ENCODE measurements at regions not wholly inside any gene's neighbourhood (a gene's known extent, or its start where the extent isn't known, plus 50 kb on each side); places are given as distances from the start of the nearest gene placed in this dataset.
"Not testable (repeated sequence)": the region's sequence is repeated elsewhere in the genome, so short reads cannot be mapped to it uniquely, and the experiment has no call there.

DNA sequence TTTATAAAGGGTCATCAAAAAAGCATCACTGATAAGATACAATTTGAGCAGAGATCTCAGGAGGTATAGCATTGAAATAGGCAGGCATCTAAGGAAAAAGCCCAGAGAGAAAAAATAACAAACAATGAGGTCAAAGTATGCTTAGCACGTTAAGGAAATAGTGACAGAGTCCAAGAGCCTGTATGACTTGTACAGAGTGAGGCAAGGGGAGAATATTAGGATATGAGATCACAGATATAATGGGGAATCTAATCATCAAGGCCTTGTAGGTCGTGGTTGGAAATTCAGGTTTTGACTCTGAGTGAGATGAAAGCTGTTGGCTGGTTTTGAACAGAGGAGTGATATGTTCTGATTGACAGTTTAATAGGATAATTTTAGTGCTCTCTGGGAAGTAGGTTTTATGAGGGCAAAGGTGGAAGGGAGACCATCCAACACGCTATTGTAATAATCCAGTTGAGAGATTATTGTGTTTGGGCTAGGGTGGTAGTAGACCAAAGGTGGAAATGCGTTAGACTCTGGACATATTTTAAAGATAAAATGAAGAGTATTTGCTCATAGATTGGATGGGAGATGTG is 644.6 kb upstream of the TMPRSS15 start:
- DNase-seq (ENCODE audit: low spot score) = no peak

GRCh38 chr21:19049567-19049966 is 646.0 kb upstream of the TMPRSS15 start:
- no peak for DNase-seq (ENCODE audit: low spot score)

DNA sequence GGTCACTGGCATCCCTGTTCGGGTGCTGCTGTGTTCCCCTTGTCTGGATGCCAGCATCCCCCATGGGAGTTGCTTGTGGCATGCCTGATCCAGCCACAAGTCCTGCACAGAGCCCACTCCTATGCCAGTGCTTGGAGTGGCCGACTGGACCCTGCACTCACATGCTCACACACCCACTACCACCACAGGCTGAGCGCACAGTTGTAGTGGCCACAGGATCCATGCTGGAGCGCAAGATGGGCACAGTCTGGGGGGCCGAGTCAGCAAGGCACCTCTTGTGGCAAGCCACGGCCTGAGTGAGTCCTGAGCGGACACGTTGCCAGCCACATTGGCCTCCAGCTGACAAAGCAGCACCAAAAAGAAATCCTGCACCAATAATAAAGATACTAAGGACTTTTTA is 661.6 kb upstream of the TMPRSS15 start:
- DNase-seq (ENCODE audit: low spot score) = no peak

GRCh38 chr21:19076031-19076430 is 672.4 kb upstream of the TMPRSS15 start:
- no peak for DNase-seq (ENCODE audit: low spot score)

DNA sequence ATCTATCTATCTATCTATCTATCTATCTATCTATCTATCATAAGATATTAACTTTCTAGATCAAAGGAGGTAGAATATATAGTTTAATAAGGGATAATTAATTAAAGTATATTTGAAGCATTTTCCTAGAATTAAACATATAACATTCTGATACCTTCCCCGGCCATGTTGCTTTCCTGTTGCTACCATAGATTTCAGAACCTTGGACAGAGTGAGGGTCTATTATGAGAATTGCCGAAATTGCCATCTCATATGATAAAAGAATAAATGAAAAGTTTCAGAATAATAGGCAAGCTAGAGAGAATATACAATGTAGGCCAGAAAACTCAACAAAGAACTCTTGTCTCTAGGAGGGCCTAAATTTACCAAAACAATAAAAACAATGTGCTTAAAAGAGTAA is 706.1 kb upstream of the TMPRSS15 start:
- no peak for DNase-seq (ENCODE audit: low spot score)

GRCh38 chr21:19119259-19119658 is 715.7 kb upstream of the TMPRSS15 start:
- DNase-seq (ENCODE audit: low spot score) = not testable (repeated sequence)

GRCh38 chr21:19120591-19120990 is 717.0 kb upstream of the TMPRSS15 start:
- DNase-seq (ENCODE audit: low spot score) = no peak

DNA sequence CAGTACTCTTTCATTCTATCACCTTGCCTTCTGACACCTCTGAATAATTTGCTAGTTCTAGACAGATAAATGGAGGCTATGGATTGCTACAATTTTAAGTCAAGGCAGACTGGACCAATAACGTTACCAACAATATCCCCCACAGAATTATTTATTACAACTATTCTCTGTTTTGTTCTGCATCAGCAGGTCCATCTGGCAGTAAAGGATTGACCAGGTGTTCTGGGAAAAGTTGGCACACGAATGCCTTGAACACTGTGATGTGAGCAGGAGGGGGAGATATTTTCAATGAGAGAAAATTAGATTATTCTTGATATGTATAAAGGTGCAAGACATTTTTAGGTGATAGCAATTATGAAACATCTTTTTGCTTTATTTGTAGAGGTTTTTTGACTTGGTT is 718.8 kb upstream of the TMPRSS15 start:
- no peak for DNase-seq (ENCODE audit: low spot score)

- no peak for DNase-seq (ENCODE audit: low spot score)
Measured at GRCh38 chr21:19123053-19123452, 719.5 kb upstream of the TMPRSS15 start.

DNA sequence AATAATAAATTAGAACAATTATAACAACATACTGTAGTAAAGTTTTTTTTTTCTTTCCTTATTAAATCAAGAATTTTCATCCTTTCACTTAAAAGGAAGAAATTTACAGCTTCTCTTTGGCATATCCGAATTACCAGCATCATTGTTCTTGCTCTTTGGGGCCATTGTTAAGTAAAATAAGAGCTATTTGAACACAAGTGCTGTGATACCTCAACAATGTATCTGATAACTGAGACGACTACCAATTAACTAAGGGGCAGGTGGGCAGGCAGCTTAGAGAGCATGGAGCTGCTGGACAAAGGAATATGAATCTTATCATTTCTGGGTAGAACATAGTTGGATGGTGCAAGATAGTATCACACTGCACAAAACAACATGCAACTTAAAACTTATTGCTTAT is 719.9 kb upstream of the TMPRSS15 start:
- DNase-seq (ENCODE audit: low spot score) = no peak

DNA sequence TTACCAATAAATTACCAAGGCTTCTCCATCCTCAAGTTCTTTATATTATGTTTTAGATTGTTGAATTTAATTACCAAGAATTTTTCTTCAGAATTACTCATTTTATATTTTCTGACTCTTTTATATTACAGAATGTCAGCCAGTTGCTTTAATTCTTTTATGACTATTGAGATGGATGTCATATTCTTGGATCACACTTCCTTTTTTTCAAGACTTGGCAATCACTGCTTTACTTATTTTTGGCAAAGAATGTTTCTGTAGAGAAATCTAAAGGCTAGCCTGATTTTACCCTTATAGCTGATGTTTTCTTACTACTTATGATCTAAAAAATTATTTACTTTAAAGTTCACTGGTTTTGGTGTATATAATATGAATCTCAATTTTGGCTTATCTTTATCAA is 721.1 kb upstream of the TMPRSS15 start:
- no peak for DNase-seq (ENCODE audit: low spot score)

GRCh38 chr21:19130379-19131028 is 726.9 kb upstream of the TMPRSS15 start:
- no peak for DNase-seq (ENCODE audit: low spot score)

DNA sequence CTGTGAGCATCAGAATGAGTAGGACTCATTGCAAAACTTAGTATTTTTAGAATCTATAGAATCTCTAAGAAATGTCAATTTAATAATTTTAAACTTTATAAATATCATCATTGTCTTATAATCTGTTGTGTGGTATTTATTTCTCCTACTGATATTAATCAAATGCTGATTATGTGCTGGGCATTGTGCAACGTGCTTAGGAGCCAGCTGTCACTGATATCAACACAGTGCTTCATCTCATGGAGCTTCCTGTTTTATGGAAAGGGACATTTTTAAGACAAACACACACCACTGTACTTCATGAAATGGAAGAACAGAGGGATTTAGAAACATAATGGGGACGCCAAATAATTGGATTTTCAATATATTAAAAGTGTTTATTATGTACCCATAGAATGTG is 737.9 kb upstream of the TMPRSS15 start:
- no peak for DNase-seq (ENCODE audit: low spot score)

DNA sequence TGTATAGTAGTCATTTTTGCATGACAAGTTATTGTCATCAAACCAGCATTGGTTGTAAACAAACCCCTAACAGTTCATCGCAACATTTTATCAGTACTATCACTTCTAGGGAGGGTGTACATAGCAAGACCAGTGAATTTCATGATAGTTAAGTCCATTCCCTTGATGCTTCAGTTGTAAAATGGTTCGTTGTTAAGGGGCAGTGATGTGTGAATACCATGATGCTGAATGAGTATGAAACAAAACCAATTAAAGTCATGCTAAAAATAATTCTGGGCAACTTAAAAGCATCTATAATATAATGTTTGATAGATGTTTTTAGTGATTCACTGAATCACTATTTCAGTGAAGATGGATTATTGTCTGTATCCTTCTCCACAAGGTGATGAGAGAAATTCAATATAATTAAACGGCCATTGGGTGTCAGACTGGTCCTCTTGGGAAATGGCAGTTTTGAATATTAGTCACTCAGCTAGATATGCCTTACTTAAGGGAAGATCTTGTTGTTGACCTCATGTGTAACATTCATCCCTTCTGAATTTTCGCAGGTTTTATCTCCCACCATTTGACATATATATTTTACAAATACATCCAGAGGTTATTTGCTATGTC is 742.2 kb upstream of the TMPRSS15 start:
- no peak for DNase-seq (ENCODE audit: low spot score)

- DNase-seq (ENCODE audit: low spot score) = no peak
Measured at GRCh38 chr21:19148056-19148455, 744.5 kb upstream of the TMPRSS15 start.

DNA sequence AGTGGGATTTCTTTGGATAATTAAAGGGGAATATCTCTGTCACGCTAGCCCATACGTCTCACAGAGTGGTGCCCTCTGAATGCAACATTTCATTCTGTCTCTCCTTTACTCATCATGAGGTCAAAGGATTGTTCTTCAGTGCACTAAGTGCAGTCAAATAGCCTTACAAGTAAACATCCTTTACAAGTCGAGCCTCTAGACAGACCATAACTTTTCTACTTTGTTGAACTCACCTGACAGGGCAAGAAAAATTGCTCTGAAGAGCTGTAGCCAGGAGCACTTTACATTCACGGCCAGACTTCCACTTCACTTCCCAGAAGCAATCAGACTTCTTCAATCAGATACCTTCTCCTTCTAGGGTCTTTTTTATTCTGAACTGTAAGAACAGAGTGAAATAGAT is 768.0 kb upstream of the TMPRSS15 start:
- DNase-seq (ENCODE audit: low spot score) = no peak

- no peak for DNase-seq (ENCODE audit: low spot score)
Measured at GRCh38 chr21:19181604-19182140, 778.1 kb upstream of the TMPRSS15 start.

GRCh38 chr21:19197950-19198349 is 794.4 kb upstream of the TMPRSS15 start:
- no peak for DNase-seq (ENCODE audit: low spot score)

- no peak for DNase-seq (ENCODE audit: low spot score)
Measured at GRCh38 chr21:19198801-19199200, 795.2 kb upstream of the TMPRSS15 start.

DNA sequence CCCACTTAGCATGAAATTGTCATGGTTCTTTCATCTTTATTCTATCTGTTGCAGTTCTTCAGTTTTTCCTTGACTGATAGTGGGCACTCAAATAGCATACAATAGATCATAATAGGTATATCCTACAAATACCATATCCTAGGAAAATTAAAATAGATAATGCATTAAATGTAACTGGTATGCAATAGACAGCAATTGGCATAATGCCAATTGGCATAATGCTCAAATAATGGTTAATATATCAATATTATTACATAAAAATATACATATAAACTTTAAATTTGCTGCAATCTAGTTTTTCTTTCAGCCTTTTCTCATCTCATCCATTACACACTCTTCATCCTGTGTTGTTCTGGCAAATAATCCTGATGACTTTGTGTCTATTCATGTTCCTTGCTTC is 814.6 kb upstream of the TMPRSS15 start:
- DNase-seq (ENCODE audit: low spot score) = no peak

- no peak for DNase-seq (ENCODE audit: low spot score)
Measured at GRCh38 chr21:19224090-19224489, 820.5 kb upstream of the TMPRSS15 start.

GRCh38 chr21:19228226-19228625 is 824.6 kb upstream of the TMPRSS15 start:
- no peak for DNase-seq (ENCODE audit: low spot score)

DNA sequence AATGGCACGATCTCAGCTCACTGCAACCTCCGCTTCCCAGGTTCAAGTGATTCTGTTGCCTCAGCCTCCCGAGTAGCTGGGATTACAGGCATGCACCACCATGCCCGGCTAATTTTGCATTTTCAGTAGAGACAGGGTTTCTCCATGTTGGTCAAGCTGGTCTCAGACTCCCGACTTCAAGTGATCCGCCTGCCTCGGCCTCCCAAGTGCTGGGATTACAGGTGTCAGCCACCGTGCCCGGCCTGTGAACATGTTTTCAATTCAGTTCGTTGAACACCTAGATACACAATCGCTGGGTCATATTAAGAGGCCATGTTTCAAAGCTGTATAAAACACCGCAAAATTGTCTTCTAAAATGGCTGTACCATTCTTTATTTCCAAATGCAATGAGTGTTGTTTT is 830.3 kb upstream of the TMPRSS15 start:
- DNase-seq (ENCODE audit: low spot score) = not testable (repeated sequence)

GRCh38 chr21:19236209-19236608 is 832.6 kb upstream of the TMPRSS15 start:
- DNase-seq (ENCODE audit: low spot score) = no peak

Measured in AG08396 (cell line).